Heart left ventricle (tissue), 13 donors: ENCODE measurements at regions not wholly inside any gene's neighbourhood (a gene's known extent, or its start where the extent isn't known, plus 50 kb on each side); places are given as distances from the start of the nearest gene placed in this dataset.

ENCODE experiments used
- CTCF ChIP-seq, 12 donors: fragments of 200-600 bp; sonication (generic) in 4 of 12; IDR thresholded peaks; one replicate each; pipeline versions ENCODE4 v1.5.0 to v1.8.0; 2018 to 2022; ENCODE audit warnings: antibody characterized with exemption in 12 of 12, mild to moderate bottlenecking in 5 of 12
- POLR2A ChIP-seq, 2 donors: fragments of 450-650 bp; IDR thresholded peaks; one replicate each; pipeline ENCODE4 v1.6.1; 2017; ENCODE audit warnings: antibody characterized with exemption in 2 of 2, mild to moderate bottlenecking in 2 of 2, moderate library complexity in 2 of 2
- donor health status: ischemic (EF 13 %, LVEDD 7.1; RV severe dilation, severe dysfunction).
- donor health status: DM: no; HTN: yes; CAD: no.
- donor health status: DM: no; HTN: no; CAD: no.
- donor health status: ischemic (EF 25% LVEDD 6.9; RV normal size, moderate dysfunction).
- donor health status: ischemic (EF 25% LVEDD 5.7; RV mildly dilated, moderate dysfunction).
- donor health status: ischemic (EF 35%, LVEDD 5.7; RV mildly dilated, moderate dysfunction).
- donor health status: nonischemic (EF 11% LVEDD 7.7; RV severe dilation, severe dysfunction).
- donor health status: DM: yes; HTN: yes; CAD: no.
- donor health status: PGD.
- donor health status: ischemic (EF 29% LVEDD 5.4; RV normal size, mild dysfunction).
- donor health status: nonischemic (EF 23%, LVEDD 6.1; RV moderate dilation, normal function).

- TF ChIP-seq CTCF (IDR thresholded peaks at IDR 0.05) (no peak), POLR2A (IDR thresholded peaks at IDR 0.05) (no peak)
Measured at GRCh38 chr19:31705656-31706055, 356.4 kb upstream of the TSHZ3 start.
